ENCODE measurements at regions not wholly inside any gene's neighbourhood (a gene's known extent, or its start where the extent isn't known, plus 50 kb on each side); places are given as distances from the start of the nearest gene placed in this dataset.

GRCh38 chr10:1972406-1972805 is 235.1 kb upstream of the ADARB2 start:
- no peak overlapping the region for H3K9ac ChIP-seq (ENCODE audit: low read depth, low read length)
- H3K36me3 ChIP-seq (ENCODE audit: insufficient read depth, low read length), result no peaks in the 10 kb centered on the region
- H3K27me3 ChIP-seq (ENCODE audit: insufficient read depth, low read length), result no peaks in the 10 kb centered on the region
- no peaks in the 10 kb centered on the region for H3K4me1 ChIP-seq (ENCODE audit: insufficient read depth, low read length)
- H3K9me3 ChIP-seq (ENCODE audit: insufficient read depth, low read depth, low read length), result 0 out of 2 replicates have a peak, but pooled peaks cover 4% of the 10 kb centered on the region
- no peak overlapping the region for H3K27ac ChIP-seq (ENCODE audit: low read depth, low read length)
- WGBS, result 88% methylated on average over 3 of the region's 3 CpGs
- no peak overlapping the region for H3K4me3 ChIP-seq (ENCODE audit: low read length)

- 0 out of 2 replicates have a peak, but pooled peaks cover 4% of the 10 kb centered on the region for H3K9me3 ChIP-seq (ENCODE audit: insufficient read depth, low read depth, low read length)
- no peak overlapping the region for H3K9ac ChIP-seq (ENCODE audit: low read depth, low read length)
- no peak overlapping the region for H3K4me3 ChIP-seq (ENCODE audit: low read length)
- H3K27me3 ChIP-seq (ENCODE audit: insufficient read depth, low read length), result no peaks in the 10 kb centered on the region
- 94% methylated on average over 14 of the region's 14 CpGs for WGBS
- H3K36me3 ChIP-seq (ENCODE audit: insufficient read depth, low read length), result no peaks in the 10 kb centered on the region
- H3K4me1 ChIP-seq (ENCODE audit: insufficient read depth, low read length), result no peaks in the 10 kb centered on the region
- H3K27ac ChIP-seq (ENCODE audit: low read depth, low read length), result no peak overlapping the region
Measured at GRCh38 chr10:1968257-1969033, 231.1 kb upstream of the ADARB2 start.

GRCh38 chr10:1966712-1967376 is 229.5 kb upstream of the ADARB2 start:
- H3K4me1 ChIP-seq (ENCODE audit: insufficient read depth, low read length), result no peaks in the 10 kb centered on the region
- H3K9ac ChIP-seq (ENCODE audit: low read depth, low read length), result no peak overlapping the region
- H3K9me3 ChIP-seq (ENCODE audit: insufficient read depth, low read depth, low read length), result no peaks in the 10 kb centered on the region
- no peak overlapping the region for H3K27ac ChIP-seq (ENCODE audit: low read depth, low read length)
- H3K4me3 ChIP-seq (ENCODE audit: low read length), result no peak overlapping the region
- H3K27me3 ChIP-seq (ENCODE audit: insufficient read depth, low read length), result no peaks in the 10 kb centered on the region
- H3K36me3 ChIP-seq (ENCODE audit: insufficient read depth, low read length), result no peaks in the 10 kb centered on the region
- 92% methylated on average over 14 of the region's 14 CpGs for WGBS

- Histone ChIP-seq H3K9ac (ENCODE audit: low read depth, low read length) (no peak overlapping the region), H3K4me3 (ENCODE audit: low read length) (no peak overlapping the region), H3K27me3 (ENCODE audit: insufficient read depth, low read length) (no peaks in the 10 kb centered on the region), H3K4me1 (ENCODE audit: insufficient read depth, low read length) (no peaks in the 10 kb centered on the region), H3K36me3 (ENCODE audit: insufficient read depth, low read length) (no peaks in the 10 kb centered on the region), H3K9me3 (ENCODE audit: insufficient read depth, low read depth, low read length) (no peaks in the 10 kb centered on the region), H3K27ac (ENCODE audit: low read depth, low read length) (no peak overlapping the region)
- 91% methylated on average over 24 of the region's 24 CpGs for WGBS
Measured at GRCh38 chr10:1964476-1964875, 227.2 kb upstream of the ADARB2 start.

- Histone ChIP-seq H3K9ac (ENCODE audit: low read depth, low read length) (no peak overlapping the region), H3K36me3 (ENCODE audit: insufficient read depth, low read length) (no peaks in the 10 kb centered on the region), H3K27me3 (ENCODE audit: insufficient read depth, low read length) (no peaks in the 10 kb centered on the region), H3K4me3 (ENCODE audit: low read length) (no peak overlapping the region), H3K4me1 (ENCODE audit: insufficient read depth, low read length) (no peaks in the 10 kb centered on the region), H3K9me3 (ENCODE audit: insufficient read depth, low read depth, low read length) (no peaks in the 10 kb centered on the region), H3K27ac (ENCODE audit: low read depth, low read length) (no peak overlapping the region)
- 97% methylated on average over 22 of the region's 22 CpGs for WGBS
Measured at GRCh38 chr10:1963341-1963740, 226.0 kb upstream of the ADARB2 start.

- no peaks in the 10 kb centered on the region for H3K27me3 ChIP-seq (ENCODE audit: insufficient read depth, low read length)
- no peaks in the 10 kb centered on the region for H3K36me3 ChIP-seq (ENCODE audit: insufficient read depth, low read length)
- no peak overlapping the region for H3K4me3 ChIP-seq (ENCODE audit: low read length)
- WGBS, result 100% methylated on average over 1 of the region's 2 CpGs
- H3K9me3 ChIP-seq (ENCODE audit: insufficient read depth, low read depth, low read length), result no peaks in the 10 kb centered on the region
- no peak overlapping the region for H3K27ac ChIP-seq (ENCODE audit: low read depth, low read length)
- no peak overlapping the region for H3K9ac ChIP-seq (ENCODE audit: low read depth, low read length)
- no peaks in the 10 kb centered on the region for H3K4me1 ChIP-seq (ENCODE audit: insufficient read depth, low read length)
Measured at GRCh38 chr10:1961989-1962388, 224.7 kb upstream of the ADARB2 start.

GRCh38 chr10:1960982-1961381 is 223.7 kb upstream of the ADARB2 start:
- Histone ChIP-seq H3K9ac (ENCODE audit: low read depth, low read length) (no peak overlapping the region), H3K4me1 (ENCODE audit: insufficient read depth, low read length) (no peaks in the 10 kb centered on the region), H3K36me3 (ENCODE audit: insufficient read depth, low read length) (no peaks in the 10 kb centered on the region), H3K9me3 (ENCODE audit: insufficient read depth, low read depth, low read length) (no peaks in the 10 kb centered on the region), H3K27me3 (ENCODE audit: insufficient read depth, low read length) (no peaks in the 10 kb centered on the region), H3K4me3 (ENCODE audit: low read length) (no peak overlapping the region), H3K27ac (ENCODE audit: low read depth, low read length) (no peak overlapping the region)
- 94% methylated on average over 2 of the region's 2 CpGs for WGBS

GRCh38 chr10:1957057-1957456 is 219.7 kb upstream of the ADARB2 start:
- Histone ChIP-seq H3K27ac (ENCODE audit: low read depth, low read length) (no peak overlapping the region), H3K36me3 (ENCODE audit: insufficient read depth, low read length) (no peaks in the 10 kb centered on the region), H3K4me3 (ENCODE audit: low read length) (no peak overlapping the region), H3K9me3 (ENCODE audit: insufficient read depth, low read depth, low read length) (no peaks in the 10 kb centered on the region), H3K4me1 (ENCODE audit: insufficient read depth, low read length) (no peaks in the 10 kb centered on the region), H3K27me3 (ENCODE audit: insufficient read depth, low read length) (no peaks in the 10 kb centered on the region), H3K9ac (ENCODE audit: low read depth, low read length) (no peak overlapping the region)
- 91% methylated on average over 3 of the region's 4 CpGs for WGBS

- Histone ChIP-seq H3K4me3 (ENCODE audit: low read length) (no peak overlapping the region), H3K9ac (ENCODE audit: low read depth, low read length) (no peak overlapping the region)
- WGBS, result 94% methylated on average over 3 of the region's 3 CpGs
Measured at GRCh38 chr10:1954300-1954699, 217.0 kb upstream of the ADARB2 start.

GRCh38 chr10:1952126-1953095 is 215.1 kb upstream of the ADARB2 start:
- 94% methylated on average over 55 of the region's 55 CpGs for WGBS
- no peak overlapping the region for H3K4me3 ChIP-seq (ENCODE audit: low read length)
- no peaks in the 10 kb centered on the region for H3K36me3 ChIP-seq (ENCODE audit: insufficient read depth, low read length)
- H3K4me1 ChIP-seq (ENCODE audit: insufficient read depth, low read length), result no peaks in the 10 kb centered on the region
- H3K27ac ChIP-seq (ENCODE audit: low read depth, low read length), result no peak overlapping the region
- no peak overlapping the region for H3K9ac ChIP-seq (ENCODE audit: low read depth, low read length)
- no peaks in the 10 kb centered on the region for H3K27me3 ChIP-seq (ENCODE audit: insufficient read depth, low read length)
- H3K9me3 ChIP-seq (ENCODE audit: insufficient read depth, low read depth, low read length), result no peaks in the 10 kb centered on the region

More at GRCh38 chr10:1954300-1954699, 217.0 kb upstream of the ADARB2 start:
- Histone ChIP-seq H3K4me1 (ENCODE audit: insufficient read depth, low read length) (no peaks in the 10 kb centered on the region), H3K9me3 (ENCODE audit: insufficient read depth, low read depth, low read length) (no peaks in the 10 kb centered on the region), H3K27me3 (ENCODE audit: insufficient read depth, low read length) (no peaks in the 10 kb centered on the region), H3K36me3 (ENCODE audit: insufficient read depth, low read length) (no peaks in the 10 kb centered on the region), H3K27ac (ENCODE audit: low read depth, low read length) (no peak overlapping the region)

Measured in HUES64 (cell line).